ENCODE measurements at regions not wholly inside any gene's neighbourhood (a gene's known extent, or its start where the extent isn't known, plus 50 kb on each side); places are given as distances from the start of the nearest gene placed in this dataset.

DNA sequence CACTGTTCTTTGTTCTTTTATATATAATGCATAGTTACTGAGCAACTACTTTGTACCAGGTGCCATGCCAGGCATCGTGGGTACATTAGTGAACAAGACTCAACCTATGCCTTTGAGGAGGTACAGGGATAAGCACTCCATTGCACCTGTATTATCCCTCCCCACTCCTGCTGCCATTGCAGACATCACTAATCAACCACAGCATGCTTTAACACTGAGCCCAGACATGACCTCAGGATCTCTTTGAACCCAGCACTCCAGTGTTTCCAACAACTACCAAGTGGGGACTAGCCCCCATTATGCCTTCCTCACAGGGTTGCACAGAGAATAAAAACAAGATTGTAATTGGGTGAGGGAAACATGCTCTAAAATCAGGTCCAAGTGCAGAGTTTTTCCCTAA, 60.5 kb upstream of the COL13A1 start:
- DNase-seq = no peak

DNA sequence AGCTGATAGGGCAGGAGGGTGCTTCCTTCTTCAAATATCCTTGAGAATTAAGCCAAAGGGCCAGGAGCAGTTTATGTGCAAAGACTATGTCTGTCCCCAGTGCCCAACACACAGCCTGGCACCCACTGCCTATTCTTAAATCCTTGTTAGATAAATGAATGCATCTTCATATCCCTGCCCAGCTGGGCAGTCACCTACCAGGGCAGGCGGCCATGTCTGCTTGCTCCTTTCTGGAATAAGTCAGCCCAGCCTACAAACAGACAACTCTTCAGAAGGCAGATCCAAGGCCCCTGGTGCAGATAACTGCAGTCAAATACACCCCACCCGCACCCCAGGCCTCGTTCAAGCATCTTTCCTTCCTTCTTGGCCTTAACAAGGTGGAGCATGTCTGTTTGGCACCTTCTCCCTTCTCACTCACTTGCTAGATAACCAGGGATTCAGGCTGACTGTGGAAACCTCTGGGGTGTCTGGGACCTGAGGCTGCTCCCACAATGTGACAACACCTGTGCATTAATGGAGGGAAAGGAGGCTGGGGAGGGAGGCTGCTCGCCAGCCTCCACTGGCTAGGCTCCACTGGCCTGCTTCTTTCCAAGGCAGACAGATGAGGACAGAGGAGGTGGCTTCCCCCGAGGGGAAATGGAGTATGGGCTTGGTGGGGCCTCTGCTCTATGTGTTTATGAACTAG, 59.9 kb upstream of the COL13A1 start:
- DNase-seq = no peak

DNA sequence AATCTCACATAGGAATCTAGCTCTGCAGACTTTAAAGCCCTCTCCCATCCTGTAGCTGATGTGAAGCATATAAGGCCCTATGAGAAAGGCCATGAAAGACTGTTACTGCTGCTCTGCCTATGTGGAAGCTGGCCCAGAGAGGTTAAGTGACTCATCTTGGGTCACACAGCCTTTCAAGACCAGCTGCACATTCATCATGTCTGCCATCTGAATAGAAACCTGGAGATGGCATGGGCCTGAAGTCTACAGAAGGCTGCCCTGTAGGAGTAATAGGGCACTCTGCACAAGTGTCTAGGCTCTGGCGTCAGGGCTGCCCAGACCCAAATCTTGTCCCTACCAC, 59.4 kb upstream of the COL13A1 start:
- no peak for DNase-seq

DNA sequence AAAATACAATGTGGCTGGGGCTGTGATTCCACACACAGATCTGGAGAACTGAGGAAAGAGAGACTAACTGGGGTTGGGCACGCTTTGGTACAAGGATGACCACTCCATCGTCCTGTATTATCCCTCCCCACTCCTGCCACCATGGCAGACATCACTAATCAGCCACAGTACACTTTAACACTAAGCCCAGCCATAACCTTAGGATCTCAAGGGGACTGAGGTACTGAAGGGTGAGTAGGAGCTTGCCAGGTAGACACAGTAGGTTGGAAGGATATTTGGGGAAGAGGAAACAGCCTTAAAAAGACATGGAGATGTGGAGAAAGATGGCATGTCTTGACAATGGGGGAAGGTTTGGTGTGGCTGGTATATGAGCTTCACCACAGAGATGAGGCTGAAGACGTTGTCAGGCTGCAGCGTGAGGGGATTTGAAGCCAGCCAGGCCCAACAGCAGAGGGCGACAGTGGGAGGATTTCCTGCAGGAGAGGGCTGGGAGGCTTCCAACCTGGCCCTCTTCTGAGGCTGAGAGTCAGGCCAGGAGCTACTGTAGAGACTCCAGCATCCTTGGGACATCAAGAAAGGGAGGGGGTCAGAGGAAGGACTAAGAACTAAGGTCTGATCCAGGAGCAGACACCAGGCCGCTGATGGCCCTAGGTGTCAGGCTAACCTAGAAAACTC, 58.6 kb upstream of the COL13A1 start:
- DNase-seq = peak in 1 of 2 experiments; percentile 0

DNA sequence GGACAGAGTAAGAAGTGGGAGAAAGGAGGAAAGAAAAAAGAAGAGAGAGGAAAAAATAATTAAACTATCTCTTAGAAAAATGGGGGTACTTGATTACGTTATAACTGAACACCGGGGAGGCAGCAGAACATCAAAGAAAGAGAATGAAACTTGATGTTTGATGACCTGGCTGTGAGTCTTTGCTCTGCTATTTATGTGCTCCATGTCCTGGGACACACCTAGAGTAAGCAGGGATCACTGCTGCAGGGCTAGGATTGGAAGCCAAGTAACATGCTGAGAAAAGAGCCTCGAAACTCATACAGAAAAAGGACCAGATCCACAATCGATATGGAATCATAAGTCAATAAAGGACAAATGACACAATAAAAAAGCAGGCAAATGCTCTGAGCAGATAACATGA, 56.7 kb upstream of the COL13A1 start:
- DNase-seq = no peak

DNA sequence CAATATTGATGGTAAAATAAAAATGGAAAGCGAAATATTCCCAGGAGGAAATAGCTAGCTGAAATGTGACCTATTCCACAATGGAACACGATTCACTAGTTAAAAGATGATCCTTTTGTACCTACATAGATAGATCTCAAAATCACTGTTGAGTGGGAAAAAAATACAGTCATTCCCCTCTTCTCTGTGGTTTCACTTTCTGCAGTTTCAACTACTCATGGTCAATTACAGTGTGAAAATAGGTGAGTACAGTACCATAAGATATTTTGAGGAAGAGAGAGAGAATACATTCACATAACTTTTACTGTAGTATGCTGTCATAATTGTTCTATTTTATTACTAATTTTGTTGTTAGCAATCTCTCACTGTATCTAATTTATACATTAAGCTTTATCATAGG, 56.0 kb upstream of the COL13A1 start:
- no peak for DNase-seq

DNA sequence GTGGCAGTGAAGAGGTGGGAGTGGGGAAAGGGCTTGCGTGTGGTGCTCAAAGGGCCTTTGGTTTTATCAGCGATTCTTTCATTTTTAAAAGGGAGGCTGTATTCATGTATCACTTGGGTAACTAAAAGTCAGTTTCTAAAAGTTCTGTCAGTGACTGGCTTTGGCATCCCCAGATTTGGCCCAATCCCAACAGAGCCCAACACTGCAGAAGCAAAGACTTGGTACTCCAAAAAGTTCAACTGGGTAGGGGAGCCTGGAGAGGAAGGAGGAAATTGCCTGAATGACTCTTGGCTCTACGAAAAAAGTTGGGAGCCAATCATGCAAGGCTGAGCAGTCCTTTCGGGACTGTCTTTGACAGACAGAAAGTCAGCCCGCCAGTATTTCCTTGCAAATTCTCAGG, 54.5 kb upstream of the COL13A1 start:
- no peak for DNase-seq

DNA sequence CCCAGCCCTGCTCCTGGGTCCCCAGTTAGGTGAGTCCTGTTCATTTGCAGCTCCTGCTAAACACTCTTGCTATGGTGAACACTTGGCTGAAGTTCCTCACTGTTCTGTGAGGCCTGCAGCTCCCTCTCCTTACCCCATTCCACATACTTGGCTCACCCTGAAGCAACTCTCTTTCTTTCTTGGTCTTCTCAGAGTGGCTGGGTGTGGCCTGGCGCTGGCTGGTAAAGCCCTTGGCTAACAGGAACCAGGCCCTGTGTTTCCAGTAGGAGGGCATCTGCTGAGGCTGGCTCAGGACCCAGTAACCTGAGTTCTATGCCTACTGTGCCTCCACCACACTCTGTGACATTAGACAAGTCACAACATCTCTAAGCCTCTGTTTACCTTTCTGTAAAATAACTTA, 53.1 kb upstream of the COL13A1 start:
- DNase-seq = no peak

DNA sequence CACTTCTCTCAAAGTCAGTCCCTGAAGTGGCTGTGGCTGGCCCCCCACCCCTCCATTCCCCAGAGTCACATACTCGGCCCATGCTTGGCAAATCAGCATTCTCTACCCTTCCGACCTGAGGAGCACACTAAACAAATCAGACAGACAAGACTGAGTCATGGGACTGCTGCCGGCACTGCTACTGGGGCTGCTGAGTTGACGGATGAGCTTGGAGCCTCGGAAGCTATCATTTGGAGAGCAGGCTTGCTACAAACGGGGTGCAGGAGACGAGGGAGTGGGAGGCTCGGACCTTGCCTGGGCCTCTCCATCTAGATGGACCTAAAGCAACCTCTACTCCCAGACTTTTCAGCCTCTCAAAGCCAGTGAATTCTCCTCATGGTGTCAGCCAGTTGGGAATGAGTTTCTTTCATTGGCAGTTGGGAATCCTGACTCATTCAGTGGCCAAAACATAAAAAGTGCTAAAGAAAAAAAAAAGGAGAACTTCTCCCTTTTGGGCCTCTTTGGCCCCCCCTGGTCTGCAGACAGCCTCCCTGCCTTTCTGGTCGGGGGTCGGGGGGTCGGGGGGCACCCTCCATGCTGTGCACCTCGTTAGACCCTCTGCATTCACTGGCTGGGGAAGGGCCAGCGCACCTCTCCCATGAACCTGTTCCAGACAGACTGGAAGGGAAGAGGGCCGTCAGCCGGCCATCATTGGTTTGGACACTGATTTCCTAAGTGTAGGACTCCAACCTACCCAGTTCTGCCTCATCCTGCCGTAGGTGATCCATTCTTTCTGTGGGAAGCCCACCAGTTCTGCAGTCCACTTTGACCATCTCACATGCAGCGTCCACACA, 52.3 kb upstream of the COL13A1 start:
- no peak for DNase-seq

DNA sequence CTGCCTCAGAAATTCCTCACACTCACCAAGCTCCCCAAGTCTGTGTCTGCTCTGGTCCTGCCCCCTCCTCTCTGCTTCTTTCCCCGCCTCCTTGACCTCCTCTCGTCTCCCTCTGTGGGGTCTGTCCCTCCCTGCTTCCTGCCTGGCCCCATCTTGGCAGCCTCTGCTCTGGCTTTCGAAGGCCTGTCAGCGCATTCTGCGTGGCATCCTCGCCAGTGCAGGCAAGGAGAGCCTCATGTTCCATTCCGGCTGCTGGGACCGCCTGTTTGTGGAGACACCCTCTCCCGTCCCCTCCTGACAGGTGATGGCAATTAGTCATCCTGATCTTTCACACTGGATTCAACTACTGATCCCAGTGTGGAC, 51.7 kb upstream of the COL13A1 start:
- DNase-seq = no peak

DNA sequence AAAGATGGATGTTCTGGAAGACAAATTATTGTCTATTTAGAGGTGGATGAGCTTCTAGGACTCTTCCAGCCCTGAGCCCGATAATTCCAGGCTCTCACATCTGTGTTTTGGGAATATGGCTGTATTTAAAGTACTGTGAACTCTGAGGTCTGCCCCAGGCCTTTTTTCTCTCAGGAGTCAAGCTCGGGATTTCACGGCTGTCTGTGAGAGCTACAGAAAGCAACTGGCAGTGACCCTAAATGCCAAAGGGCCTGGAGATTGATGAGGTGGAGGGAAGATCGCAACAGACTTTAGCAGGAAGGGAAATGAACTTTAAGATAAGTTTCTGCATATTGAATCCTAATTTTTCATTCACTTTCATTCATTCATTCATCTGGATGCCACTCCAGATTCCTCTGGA, 51.0 kb upstream of the COL13A1 start:
- DNase-seq = no peak

DNA sequence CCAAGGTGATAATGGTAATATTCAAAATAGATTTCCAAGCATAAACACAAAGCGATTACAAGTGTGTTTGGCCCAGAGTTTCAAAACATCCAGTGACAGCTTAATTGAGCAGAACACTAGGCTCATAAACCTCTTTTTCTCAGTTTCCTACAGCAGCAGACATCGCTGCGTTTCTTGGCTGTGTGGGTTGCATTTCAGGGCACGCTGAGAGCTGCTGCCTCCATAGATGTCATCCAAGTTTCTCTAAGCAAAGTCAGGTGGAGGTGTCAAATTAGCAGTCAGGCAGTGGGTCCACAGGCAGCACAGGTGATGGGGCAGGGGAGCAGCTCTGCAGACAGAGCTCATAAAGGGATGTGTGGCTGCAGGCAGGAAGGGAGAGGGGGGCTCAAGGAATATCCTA, 50.5 kb upstream of the COL13A1 start:
- no peak for DNase-seq

All from NCI-H446 (cell line).